Stimulated activated CD8-positive, alpha-beta memory T cell treated with anti-CD3 and anti-CD28 coated beads, Interleukin-12 subunit alpha, Interleukin-12 subunit beta, amount 100 ng/mL, for 1 hour (primary cell): ENCODE measurements at regions not wholly inside any gene's neighbourhood (a gene's known extent, or its start where the extent isn't known, plus 50 kb on each side); places are given as distances from the start of the nearest gene placed in this dataset.
"Not testable (repeated sequence)": the region's sequence is repeated elsewhere in the genome, so short reads cannot be mapped to it uniquely, and the experiment has no call there.

Experiments
- DNase-seq: peaks from one replicate; pipeline ENCODE4 v3.0.0-alpha.2; 2020; ENCODE audit warnings: low read depth

DNA sequence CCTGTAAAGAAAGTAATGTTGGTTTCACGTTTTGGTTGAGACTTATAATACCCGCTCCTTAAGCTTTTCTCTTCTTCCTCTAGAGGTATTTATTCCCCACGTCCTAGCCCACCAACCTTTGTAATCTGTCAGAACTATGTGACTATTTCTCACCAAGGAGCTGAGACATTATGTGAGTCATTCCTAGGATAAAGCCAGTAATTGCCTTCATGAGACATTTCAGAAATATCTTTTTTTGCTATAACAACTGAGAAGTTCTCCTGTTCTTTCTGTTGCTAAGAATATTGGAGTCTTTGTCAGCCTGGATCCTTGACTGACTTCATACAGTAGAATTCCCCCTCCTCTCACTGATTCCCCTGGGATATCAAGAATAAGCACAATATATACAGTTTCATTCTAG, 1497.0 kb upstream of the TENM4 start:
- no peak for DNase-seq

DNA sequence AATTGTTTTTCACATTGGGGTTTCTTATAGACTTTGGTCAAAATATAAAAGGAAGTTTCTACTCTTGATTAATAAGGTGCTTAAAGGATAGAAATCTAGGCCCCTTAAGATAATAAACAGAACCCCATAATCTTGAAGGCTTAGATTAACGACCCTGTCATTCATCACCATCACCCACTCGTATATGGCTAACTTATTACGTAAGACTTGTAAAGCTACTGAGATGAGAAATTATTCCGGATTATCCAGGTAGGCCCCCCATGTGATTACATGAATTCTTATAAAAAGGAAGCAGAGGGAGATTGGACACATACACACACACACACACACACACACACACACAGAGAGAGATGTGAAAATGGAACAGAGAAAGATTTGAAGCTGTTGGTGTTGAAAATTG, 1489.2 kb upstream of the TENM4 start:
- no peak for DNase-seq

DNA sequence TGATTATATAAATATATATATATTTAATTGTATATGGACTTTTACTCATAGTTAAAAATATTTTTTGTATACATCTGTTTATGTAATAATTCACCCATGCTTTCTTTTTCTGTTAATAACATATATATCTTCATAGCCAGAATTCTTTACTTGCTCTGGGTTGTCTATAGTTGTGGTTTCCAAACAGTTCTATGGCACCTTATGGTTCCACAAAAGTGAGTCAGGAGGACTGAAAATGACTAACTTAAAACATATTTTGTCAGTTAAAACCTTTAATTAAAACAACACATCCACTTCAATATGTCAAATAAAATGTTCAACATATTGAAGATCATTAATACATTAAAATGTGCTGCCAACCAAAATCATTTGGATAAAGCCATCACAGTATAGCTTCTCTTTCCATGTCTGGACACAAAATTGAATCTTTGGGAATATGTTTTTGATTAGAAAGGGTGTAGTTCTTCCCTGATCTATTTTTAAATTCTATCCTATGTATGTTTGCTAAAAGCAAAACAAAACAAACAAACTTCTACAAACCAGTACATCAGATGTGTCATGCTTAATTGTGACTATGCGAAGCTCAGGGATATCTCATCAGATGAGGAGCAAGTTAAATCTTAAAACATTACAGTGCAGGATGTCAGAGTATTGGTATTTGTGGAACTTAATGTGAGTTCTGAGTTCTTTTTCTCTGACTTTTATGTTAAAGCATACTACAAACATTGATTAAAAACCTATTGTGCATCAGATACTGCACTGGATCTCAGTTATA, 1488.4 kb upstream of the TENM4 start:
- no peak for DNase-seq

DNA sequence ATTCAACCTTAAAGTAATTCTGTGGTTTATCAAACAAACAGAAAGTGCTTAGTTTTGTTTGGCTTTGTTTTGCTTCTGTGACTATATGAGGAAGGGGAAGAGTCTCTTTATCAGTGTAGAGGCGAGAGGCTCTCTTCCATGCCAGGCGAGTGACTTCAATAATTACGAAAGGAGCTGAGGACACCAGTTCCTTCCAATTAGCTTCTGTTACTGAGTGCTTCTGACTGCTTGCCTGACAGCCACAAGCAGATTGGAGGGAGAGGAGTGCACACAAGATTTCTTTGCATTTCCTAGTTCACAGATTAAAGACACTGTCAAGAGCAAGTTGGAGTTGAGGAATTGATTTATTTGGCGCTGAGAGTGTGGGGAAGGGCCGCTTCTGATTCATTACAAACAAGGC, 1484.5 kb upstream of the TENM4 start:
- DNase-seq: no peak

DNA sequence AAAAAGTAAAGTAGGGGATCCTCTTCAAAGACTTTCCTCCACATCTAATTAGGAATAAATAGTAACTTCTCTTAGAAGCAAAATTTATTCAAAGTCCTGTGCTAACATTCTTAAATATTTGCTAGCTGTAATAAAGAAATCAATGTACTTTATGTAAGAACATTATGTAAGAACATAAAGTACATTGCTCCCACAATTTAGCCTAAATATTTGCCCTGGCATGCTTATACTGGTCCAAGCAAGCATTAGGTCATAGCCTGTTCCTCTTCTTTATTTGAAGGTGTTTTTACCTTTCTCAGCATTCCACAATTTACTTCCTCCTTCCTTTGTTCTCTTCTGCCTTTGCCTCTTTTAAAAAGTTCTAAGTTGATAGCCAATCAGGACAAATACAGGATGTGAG, 1480.5 kb upstream of the TENM4 start:
- DNase-seq: not testable (repeated sequence)

DNA sequence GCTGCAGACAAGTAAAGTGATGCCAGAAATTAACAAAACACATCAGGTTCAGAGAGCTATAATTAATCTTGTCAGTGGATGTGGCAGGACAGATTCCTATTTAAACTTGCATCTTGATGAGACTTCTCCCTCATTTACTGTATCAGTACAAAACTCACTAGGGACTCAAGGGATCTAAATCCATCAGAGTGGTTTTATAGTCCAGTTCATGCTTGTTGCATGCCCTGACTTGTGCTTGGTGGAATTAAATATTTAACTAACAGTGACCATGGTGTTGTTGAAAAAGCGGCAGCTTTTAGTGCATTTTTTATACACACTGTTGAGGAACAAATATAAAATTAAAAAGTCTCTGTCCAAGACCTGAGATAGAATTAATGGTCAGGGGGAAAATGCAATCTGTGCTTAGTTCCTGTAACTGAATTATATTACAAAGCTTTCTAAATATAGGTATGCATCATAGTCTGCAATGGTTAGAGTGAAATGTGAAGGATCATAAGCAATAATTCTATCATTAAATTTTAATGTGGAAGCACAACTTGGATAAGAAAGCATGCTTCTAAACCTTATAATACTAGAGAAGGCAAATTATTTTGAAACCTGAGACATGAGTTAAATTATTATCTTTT, 1475.5 kb upstream of the TENM4 start:
- no peak for DNase-seq

DNA sequence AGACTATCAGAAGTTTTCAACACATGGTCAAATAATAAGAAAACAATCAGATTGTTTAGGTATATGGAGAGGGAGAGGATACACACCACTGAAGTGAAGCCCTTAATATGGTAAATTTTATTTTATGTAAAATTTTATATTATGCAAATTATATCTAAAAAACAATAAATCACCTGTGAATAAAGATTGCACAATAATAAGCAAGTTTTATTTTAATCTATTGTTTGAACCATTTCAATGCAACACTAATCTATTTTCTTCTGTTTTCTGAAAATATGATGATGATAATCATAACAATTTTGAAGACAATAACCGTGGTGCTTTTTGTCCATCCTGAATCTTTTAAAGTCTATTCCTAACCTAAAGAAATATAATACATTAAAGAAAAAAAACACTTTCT, 1473.5 kb upstream of the TENM4 start:
- no peak for DNase-seq

DNA sequence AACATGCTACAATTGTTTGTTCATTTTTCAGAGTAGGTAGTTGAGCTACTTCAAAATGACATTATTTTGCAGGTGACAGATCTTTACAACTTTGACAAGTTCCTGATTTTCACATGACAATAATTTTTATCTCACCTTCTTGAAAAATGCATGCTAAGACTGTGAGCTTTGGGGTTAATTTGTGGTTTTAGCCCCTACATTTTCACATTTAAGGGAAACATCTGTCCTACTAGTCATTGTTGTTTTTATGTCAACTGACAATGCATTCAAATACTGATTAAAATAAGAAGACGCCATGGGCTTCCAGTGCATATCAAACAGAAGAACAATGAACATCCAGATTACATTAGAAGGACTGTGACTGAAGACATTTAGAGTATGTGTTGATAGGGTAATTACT, 1470.8 kb upstream of the TENM4 start:
- DNase-seq: no peak

DNA sequence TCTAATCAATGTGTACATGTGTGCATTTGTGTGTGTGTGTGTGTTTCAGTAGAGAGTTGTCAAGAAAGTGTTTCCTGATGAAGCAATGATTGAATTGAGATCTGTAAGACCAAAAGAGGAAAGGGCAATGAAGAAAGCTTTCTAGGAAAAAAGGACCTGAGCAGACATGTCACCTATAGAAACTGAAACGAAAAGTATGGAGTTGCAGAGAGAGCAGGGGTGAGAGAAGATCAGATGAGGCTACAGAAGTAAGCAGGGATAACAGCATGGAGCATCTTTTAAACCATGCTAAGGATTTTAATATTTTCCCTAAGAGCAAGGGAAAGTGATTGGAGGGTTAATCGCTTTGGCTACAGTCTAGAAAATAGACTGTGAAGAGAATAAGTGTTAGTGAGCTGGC, 1459.4 kb upstream of the TENM4 start:
- DNase-seq: no peak

DNA sequence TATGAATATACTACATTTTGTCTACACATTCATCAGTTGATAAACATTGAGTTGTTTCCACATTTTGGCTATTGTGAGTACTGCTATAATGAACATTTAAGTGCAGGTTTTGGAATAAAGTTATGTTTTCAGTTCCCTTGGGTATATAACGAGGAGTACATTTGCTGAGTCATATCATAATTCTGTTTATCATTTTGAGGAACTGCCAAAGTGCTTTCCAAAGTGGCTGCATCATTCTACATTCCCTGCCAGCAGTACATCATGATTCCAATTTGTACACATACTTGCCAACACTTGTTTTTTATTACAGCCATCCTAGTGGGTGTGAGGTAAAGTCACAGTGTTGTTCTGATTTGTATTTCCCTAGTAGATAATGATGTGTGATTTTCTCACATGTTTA, 1458.6 kb upstream of the TENM4 start:
- no peak for DNase-seq

DNA sequence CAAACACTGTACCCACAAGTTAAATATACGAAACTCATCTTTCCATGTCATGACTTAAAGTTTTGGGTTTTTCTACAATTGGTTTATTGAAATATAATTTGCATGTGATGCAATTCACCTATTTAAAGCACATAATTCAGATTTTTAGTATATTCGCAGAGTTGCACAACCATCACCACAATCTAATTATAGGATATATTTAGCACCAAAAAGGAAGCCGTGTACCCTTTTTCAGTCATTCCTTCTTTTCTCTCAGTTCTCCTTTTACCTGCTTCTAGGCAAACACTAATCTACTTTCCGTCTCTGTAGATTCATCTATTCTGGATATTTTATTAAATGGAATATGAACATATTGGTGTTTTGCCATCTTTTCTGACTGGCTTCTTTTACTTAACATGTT, 1458.1 kb upstream of the TENM4 start:
- no peak for DNase-seq

DNA sequence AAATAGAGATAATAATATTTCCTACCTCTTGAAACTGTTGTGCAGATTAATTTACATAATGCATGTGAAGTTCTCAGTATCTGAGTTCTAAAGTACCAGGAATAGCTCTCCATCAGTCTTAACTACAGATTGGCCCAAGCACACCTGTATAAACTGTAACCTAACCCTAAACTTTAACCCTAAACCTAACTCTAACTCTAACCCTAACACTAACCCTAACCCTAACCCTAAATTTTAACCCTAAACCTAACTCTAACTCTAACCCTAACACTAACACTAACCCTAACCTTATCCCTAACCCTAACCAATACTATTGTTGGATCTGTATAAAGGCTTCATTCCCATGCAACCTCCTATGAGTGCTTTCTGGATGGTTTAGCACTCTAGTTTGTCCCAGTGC, 1445.9 kb upstream of the TENM4 start:
- no peak for DNase-seq

DNA sequence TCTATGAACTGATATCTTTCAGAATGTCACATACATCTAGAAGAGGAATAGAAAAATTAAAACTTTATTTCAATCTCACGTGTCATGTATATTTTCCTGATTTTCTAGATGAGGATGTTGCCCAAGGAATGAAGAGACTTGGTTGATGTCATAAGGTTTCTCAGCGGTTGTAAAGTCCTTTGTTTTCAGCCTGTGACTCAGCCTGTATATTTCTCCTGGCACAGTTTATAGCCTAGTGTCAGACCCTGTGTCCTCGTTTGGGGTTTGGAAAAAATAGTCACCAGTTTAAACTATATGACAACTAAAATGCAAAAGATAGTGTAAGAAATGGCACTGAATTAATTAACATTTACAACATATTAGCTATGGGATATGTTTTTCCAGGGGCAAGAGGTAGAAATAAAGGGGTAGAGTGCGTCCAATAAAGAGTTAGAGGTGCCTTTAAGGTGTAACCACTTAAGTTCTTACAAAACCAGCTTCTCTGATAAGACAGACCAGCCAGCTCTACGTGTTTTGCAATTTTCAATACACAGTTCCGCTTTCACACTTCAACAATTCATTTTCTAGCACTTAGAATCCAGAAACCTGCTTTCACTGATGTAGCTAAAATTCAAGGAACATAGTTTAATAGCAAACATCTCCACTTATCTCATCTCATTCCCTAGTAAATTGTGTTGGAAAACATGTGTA, 1432.6 kb upstream of the TENM4 start:
- no peak for DNase-seq

DNA sequence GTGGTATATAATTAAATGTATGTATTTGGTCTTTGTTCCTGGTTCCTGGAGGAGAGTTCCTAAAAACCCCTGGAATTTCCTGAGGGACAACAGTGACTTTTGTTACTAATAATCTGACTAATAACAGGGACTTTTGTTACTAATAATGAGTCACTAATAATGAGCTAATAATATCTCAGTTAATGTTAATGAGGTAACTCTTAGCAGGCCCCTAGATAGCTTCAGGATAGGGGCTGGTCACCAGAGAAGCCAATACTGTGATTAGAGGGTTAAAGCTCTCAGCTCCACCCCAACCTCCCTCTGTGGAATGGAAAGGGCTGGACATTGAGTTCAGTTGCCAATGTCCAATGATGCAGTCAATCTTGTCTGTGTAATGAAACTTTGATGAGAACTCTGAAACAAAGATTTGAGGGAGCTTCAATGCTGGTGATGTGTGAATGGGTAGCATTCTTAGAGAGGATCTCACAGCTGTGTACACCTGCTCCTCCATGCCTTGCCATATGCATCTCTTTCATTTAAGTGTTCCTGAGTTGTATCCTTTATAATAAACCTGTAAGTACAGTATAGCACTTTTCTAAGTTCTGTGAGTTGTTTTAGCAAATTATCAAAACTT, 1431.4 kb upstream of the TENM4 start:
- DNase-seq: no peak

DNA sequence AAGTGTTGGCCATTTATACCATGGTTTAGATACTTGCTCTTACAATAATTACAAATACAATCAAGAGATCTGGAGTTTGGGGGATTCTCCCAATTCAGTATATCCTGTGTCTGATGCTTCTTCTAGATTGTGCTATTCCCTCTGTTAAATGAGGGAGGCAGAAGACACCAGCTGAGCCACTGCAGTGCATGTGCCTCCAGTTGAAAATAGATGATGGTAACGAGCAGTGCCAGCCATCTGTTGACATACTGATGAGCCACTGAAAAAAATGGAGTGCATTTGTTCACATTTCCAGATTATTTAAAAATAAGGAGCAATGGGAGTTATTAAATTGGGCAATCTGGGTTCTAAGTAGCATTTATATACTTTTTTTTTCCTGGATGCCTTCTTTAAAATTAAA, 1428.0 kb upstream of the TENM4 start:
- DNase-seq: no peak

DNA sequence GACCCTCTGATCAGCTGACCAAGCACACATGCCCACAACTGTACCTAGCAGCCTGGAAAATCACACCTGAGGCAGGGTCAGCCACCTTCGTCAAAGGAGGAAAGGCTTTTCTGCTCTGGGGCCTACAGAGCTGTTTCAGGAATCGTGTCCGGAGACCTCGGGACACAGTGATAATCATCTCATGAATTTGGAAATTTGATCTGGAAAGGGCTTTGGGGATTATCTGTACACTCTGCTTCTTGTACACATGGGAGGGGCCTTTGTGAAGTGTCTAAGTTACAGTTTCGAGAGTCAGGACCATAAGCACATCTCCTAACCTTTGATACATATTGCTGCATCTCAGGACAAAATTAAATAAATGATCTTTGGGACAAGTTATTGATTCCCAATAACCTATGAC, 1421.2 kb upstream of the TENM4 start:
- DNase-seq: no peak

DNA sequence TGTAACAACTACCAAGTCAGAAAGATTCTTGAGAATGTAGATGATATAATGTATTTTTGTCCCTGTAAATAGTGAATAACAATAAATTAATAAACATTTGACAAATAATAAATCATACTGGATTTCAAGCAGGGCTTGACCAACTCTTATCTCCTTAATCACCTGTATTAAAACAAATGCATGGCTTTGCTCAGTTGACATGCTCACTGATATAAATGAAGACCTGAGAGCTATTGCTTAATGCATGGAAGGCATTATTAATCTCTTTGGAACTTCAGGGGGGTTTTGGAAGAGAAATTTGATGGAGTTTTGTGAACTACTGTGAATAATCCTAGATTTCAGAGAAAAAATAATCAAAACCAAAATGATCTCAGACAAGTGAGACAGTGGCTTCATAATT, 1420.4 kb upstream of the TENM4 start:
- DNase-seq: no peak

DNA sequence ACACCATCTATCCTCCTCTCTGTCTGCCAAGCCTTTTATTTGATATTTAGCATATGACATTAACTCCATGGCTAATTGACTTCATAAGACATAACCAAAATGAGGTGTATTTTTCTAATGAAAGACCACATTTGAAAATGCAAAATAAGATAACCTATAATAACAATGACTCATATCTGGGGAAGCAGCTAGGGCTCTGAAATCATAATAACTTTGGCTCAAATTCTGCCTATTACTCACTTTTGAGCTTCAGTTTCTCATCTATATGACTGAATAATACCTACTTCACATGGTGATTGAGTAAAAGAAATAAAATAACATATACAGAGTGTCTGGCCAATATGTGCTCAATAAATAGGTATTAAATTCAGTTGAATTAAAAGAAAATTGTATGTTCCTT, 1419.8 kb upstream of the TENM4 start:
- DNase-seq: no peak

DNA sequence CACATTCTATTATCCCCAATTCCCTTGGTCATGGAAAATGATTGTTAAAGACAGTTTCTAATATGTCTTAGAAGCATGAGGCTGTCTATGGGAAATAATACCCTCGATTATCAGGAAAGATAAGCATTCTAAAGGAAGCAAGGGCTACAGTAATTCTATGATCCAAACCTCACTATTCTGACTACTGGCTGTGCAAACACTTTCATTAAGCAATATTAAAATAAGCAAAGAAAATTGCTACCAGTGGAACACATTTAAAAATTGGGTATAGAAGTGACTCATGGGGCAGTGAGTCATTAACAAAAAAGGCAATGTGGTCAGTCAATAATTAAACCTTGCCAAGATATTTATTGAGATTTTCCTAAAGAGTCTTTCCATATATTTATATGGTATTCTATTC, 1415.2 kb upstream of the TENM4 start:
- DNase-seq: no peak

DNA sequence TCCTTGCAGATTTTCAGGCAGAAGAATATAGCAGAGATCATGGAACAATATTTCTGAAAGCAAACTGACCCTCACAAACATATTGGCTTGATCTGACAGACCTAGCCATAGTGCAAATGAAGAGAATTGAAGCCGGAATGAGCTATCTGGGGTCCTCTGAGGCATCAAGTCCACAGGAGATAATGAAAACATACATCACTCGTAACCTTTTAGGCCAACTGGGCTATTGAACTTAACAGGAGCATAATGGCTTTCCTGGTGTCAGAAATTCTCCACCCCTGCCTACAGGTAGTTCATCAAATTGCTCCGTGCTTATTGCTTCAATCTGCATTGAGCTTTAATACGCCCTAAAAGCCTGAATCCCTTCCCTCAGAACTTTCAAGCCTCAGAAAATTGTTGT, 1414.6 kb upstream of the TENM4 start:
- no peak for DNase-seq

DNA sequence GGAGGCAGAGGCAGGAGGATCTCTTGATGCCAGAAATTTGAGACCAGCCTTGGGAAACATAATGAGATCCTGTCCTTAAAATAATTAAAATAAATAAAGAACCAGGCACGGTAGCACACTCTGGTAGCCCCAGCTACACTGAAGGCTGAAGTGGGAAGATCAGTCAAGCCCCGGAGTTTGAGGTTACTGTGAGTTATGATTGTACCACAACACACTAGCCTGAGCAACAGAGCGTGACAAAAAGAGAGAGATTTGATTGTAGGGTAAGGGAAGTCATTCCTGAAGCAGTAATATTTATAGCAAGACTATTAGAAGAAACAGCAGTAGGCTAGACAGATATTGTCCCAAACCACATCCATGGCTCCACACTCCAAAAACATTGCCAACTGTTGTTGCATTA, 1408.4 kb upstream of the TENM4 start:
- no peak for DNase-seq

DNA sequence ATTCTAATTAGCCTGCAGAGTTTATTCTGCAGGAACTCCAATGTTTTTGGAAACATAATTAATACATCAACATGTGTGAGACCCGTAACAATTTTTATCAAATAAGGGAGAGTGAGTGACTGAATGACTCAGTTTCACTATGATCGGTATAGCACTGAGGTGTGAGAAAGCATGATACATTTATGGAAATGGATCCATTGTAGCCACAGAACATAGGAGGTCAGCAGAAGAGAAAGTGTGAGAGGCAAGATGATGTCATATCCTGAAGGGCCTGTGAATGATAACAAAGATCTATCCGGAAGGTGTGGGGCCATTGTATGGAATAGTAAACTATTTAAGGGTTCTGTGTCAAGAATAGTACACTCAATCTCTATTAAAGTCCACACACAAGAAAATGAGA, 1406.1 kb upstream of the TENM4 start:
- no peak for DNase-seq

DNA sequence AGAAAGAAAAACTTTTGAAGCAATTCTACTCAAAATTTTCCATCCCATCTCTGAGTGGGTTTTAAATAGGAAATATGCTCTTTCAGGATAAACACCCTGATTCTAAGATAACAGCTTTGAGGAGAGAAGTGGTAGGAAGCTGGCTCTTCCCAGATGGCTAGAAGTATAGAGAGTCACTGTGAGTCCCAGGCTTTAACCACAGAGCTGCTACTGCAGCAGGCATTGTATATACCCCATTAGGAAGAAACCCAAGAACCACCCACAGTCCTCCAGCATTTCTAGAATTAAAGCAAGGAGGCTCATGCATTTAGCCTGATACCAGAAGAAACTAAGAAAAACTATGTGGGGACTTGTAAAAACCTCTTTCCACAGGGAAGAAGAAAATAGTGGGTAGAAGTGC, 1405.6 kb upstream of the TENM4 start:
- DNase-seq: no peak
